ENCODE measurements at regions not wholly inside any gene's neighbourhood (a gene's known extent, or its start where the extent isn't known, plus 50 kb on each side); places are given as distances from the start of the nearest gene placed in this dataset.
"Not testable (repeated sequence)": the region's sequence is repeated elsewhere in the genome, so short reads cannot be mapped to it uniquely, and the experiment has no call there.

DNA sequence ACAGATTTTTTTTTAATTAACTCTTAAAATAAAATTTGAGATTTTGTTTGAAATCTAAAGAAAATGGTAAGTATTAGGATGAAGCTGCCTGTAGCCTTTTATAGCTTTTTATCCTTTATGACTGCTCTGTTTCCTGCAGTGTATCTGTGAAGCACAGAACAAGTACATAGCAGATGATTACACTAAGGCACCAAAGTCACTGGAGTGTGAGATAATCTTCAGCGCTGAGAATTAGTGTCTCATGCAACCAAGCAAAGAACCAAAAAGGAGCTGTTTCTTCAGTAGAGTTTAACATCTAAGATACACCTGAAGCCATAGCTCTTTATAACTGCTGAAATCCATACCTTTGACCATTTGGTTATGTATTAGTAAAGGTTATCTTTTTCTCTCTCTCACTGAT, 1989.8 kb upstream of the PCDH10 start:
- DNase-seq = no peak

DNA sequence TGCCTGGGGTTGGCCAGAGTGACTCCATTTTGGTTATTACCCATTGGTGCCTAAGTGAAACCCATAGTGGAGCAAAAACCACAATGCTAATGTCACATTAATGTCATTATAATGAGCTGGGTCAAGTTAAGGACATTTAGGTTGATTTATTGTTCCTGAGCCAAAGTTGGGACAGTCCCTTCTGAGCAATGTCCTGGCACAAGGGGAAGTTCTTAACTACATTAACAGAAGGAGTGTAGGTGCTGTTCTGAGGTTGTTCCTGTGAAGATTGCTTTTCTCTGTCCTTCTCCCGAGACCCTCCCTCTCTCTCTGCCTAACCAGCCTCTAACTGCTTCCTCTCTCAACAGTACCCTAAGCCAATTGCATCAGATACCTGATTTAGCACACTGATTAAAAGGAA, 1956.8 kb upstream of the PCDH10 start:
- no peak for DNase-seq

DNA sequence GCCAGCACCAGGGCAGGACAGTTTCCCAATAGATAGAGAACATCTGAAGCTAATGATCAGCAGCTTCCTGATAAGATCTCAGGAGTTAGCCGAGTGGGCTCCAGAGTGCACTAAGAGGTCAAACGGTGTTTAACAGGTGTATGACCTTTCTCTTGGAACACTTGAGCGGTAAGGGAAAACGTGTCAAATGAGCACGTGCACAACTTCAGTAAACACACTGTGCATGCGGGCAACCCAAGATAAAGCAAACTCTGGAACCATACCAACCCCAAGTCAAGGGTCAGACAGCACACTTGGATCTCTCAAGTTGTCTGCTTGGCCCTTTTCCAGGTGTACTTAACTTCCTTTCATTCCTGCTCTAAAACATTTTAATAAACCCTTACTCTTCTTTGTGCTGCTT, 1941.5 kb upstream of the PCDH10 start:
- no peak for DNase-seq

DNA sequence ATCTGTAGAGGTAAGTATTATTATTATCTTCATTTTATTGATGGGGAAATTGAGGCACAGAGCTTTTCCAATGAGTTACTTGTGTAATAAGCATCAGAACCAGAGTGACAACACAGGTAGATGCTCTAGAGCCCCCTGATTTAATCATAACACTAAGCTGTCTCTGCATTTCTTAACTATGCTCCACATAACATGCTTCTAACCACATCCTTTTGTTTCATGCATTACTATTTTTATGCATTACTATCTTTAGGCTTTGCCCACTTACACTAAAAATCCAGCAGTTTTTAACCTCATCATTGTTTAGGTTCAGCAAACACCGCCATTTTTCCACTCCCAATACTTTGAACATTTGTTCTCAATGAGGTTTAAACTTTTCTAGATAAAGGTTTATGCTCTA, 1900.8 kb upstream of the PCDH10 start:
- no peak for DNase-seq

DNA sequence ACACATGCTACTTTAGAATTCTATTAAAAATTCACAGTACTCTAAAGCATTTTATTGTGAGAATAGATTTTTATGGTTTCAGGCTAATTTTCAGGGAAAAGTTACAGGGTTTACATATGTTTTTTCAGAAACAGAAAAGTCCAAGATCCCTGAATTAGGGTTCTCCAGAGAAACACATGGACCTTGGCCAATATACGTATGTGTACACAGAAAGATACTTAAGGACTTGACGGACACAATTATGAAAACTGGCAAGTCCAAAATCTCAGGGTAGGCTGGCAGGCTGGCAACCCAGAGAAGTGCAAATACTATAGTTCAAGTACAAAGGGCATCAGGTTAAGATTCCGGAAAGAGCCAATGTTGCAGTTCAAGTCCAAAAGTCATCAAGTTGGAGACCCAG, 1897.8 kb upstream of the PCDH10 start:
- no peak for DNase-seq

DNA sequence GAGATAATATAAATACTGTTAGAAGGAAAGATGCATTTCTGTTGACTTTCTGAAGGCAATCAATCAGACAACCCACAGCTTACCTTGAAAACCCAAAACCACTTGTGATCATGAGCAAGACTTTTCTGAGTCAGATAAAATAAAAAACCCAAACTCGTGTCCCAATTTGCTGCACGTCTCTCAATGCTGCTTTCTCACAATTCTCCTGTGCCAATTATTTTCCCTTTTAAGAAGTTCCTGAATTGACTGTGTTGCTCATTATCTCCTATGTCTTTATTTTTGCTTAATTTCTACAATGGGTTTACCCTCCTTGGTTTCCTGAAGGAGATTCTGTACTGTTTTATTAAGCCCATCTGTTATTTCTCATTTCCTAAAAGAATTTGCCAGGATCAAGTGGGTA, 1891.9 kb upstream of the PCDH10 start:
- DNase-seq = no peak

DNA sequence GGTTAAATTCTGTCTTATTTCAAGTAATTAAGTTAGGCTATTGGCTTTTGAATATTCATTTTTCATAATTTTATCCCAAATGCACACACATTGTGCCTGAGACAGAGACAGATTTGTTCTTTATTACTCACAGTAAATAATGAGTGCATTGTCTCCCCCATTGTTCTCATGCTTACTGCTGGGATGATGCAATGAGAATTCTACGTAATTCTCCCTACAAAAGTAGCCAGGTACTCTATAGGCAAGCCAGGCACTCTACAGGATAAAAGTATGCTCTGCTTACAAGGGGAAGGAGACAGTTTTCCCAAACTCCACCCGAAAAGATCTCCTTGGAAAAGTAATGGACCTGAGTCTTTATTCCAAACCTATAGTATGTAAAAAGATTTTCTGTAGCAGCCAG, 1890.7 kb upstream of the PCDH10 start:
- DNase-seq = no peak

DNA sequence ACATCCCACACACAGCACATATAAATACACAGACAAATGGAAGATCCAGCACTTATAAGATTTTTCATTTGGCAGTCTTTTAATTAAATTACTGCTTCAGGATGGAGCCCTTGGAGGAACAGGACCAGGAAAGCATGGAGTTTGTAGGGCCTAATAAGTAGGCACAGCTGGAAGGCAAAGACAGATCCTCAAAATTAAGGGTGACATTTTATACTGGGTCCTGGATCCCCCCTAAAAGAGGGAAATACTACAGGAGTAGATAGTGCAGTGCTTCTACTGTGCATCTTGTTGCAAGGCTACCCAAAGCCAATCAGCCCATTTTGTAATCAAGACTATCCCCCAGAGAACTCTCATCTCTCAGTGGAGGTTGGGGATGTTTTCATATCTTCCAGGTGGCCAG, 1860.7 kb upstream of the PCDH10 start:
- no peak for DNase-seq

DNA sequence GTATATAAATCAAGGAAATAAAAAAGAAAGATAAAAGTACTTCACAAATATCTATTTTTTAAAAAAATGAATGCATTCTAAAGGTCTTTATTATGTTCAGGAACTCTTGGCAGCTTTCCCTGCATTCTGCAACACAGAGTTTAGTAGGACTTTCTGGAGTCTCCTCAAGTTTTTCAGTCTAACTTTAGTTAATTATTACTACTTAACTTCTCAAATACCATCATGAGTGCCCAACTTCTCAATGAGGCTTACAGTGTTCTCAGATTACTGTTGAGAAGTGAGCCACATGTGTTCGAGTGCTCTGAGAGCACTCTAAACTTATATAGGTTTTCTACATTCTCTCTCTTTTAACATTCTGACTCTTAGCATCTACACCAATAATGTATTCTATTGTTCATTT, 1852.9 kb upstream of the PCDH10 start:
- no peak for DNase-seq

DNA sequence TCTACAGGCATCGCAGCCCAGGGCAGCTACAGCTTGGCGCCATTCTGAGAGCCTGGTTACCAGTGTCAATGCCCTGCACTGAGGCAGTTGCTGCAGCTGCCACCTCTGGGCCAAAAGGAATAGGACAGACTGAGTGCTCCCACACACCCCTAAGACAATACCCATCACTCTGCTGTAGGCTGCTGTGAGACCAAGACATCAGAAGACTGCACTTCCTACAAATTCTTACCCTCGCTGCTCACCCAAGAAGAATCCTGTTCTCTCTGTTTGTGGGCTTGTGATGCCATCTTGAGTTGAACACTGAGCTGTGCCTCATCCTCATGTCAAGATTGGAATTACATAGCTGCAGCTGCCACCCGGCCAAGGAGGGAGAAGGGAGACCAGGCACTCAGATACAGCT, 1847.0 kb upstream of the PCDH10 start:
- no peak for DNase-seq

DNA sequence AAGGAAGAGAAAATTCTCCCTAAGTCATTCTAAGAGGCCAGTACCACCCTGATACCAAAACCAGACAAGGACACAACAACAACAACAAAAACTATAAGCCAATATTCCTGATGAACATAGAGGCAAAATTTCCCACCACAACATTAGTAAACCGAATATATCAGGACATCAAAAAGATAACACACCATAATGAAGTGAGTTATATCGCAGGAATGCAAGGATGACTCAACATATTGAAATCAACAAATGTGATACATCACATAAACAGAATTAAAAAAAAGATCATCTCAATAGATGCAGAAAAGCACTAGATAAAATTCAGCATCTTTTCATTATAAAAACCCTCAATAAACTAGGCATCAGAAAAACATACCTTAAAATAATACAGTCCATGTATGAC, 1844.4 kb upstream of the PCDH10 start:
- DNase-seq = no peak

DNA sequence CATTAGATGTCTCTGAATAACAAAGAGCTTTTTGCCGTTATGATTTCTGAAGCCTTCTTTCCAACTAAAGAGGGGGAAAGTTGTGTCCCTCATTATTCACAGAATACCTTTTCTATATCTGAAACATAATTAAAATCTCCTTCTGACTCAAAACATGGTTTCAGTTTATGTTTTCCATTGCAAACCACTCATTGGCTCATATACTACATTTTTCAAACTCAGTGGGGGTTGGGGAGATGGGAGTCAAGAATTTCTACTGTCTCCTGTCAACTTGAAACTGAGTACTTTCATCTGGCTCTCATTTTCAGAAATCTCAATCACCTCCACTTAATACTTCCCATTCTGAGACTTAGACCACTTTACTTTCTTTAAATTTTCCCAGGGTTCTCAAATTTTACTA, 1839.5 kb upstream of the PCDH10 start:
- DNase-seq = no peak

DNA sequence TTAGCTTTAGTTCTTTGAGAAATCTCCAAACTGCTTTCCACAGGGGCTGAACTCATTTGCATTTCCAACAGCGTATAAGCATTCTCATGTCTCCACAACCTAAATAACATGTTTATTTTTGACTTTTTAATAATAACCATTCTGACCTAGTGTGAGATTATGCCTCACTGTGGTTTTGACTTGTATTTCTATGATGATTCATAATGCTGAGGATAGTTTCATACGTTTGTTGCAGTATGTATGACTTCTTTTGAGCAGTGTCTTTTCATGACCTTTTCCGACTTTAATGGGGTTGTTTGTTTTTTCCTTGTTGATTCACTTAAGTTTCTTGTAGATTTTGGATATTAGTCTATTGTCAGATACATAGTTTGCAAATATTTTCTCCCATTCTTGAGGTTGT, 1833.0 kb upstream of the PCDH10 start:
- no peak for DNase-seq

DNA sequence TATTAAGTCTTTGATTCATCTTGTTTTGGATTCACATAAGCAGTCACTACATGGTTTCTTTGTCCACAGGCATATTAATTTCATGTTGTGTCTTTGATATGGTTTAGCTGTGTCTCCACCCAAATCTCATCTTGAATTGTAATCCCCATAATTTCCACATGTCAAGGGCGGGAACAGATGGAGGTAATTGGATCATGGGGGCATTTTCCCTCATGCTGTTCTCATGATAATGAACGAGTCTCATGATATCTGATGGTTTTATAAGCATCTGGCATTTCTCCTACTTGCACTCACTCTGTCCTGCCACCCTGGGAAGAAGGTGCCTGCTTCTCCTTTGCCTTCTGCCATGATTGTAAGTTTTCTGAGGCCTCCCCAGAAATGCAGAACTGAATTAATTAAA, 1811.2 kb upstream of the PCDH10 start:
- no peak for DNase-seq

DNA sequence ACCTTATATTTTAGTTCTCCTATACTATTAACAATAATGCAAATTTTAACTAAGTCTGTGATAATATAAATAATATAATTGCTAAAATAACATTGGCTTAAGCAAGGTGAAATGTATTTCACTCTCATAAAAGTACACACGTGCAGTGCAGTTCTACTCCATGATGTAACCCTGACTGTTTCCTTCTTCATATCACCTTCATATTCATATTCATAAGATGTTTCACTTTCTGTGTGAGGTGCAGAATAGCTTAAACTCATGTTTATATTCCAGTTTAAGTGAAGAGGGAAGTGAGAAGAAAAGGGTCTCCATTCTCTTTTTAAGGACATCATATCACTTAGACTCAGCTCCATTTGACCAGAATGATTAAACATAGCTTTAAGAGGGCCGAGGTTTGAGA, 1810.0 kb upstream of the PCDH10 start:
- no peak for DNase-seq

DNA sequence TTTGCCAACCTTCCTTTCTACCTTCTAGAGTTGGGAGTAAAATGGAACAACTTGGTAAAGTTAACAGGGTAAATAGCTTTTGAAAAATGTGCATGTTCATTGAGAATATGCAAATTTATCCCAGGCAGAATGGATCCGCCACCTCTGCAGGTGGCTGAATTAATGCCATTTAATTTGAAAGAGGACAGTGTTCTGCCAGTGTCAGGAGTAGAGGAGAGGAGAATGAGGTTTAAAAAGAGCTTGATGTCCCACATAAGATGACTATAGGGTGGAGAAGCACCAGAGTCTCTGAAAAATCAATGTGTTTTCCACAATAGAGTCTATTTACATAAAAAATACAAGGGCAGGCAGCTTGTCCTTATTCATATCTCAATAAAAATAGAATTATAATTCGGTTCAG, 1804.3 kb upstream of the PCDH10 start:
- DNase-seq = no peak

DNA sequence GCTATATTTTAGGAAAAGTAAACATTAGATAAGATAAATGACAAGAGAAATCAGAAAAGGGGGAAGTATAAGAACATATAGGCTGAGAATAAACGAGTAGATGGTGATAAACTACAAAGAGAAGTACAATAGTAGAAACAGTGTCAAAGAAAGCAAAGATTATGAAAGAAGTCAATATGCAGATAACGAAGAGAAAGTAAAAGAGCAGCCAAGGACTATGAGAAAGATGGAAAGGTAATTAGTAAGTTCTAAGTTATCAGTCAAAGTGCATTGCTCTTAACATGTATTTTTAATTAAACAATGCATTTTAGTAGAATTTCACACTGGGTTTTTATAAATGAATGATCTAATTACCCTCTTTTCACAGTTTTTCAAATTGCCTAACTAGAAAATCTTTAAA, 1801.3 kb upstream of the PCDH10 start:
- DNase-seq = no peak

DNA sequence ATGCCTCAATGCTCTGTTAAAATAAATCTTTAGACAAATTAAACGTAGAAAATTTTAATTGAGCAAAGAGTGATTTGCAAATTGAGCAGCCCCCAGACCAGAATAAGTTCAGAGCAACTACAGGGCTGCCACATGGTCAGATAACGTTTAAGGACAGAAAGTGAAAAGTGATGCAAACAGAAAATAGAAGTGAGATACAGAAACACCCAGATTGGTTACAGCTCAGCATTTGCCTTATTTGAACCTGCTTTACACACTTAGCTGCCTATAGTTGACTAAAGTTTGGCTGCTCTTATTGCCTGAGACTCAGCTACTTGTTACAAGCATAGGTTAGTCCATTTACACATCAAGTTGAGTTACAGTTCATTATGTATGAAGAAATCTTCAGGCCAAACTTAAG, 1800.8 kb upstream of the PCDH10 start:
- no peak for DNase-seq

DNA sequence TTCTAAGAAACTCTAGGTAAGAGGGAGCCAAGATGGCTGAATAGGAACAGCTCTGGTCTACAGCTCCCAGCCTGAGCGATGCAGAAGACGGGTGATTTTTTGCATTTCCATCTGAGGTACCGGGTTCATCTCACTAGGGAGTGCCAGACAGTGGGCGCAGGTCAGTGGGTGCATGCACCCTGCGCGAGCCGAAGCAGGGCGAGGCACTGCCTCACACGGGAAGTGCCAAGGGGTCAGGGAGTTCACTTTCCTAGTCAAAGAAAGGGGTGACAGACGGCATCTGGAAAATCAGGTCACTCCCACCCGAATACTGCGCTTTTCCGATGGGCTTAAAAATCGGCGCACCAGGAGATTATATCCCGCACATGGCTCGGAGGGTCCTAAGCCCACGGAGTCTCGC, 1796.7 kb upstream of the PCDH10 start:
- not testable (repeated sequence) for DNase-seq

DNA sequence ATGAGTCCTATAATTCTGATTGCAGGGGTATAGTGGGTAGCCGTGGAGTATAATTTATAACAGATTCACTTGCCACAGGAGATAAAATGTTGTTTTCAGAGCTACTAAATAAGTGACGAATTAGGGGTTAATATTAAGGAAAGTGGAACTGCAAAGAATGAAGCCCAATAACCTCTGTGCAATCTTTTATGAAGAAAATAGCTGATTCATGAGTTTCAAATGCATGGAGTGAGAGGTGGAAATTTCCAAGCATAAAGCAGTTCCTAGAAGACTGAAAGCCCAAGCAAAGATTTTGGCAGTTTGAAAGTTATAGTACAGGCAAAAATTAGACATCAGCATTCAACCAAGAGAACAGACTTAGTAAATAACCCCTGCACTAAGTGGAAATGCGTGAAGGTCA, 1782.4 kb upstream of the PCDH10 start:
- DNase-seq = no peak

DNA sequence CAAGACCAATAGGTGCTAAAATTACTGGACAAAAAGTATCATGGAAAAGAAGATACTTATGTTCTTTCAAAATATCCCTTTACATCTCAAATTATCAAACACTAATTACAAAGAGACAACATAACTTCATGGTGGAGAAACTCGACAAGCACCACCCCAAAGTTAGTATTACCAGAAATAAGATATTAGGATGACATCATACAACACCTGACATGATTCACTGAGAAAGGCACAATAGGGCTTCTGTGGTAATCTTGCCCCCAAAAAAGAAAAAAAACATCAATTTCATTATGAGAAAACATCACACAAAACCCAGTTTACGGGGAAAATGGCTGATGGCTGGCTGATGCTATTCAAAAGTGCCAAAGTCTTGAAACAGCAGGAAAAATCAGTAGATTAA, 1781.7 kb upstream of the PCDH10 start:
- DNase-seq = no peak

DNA sequence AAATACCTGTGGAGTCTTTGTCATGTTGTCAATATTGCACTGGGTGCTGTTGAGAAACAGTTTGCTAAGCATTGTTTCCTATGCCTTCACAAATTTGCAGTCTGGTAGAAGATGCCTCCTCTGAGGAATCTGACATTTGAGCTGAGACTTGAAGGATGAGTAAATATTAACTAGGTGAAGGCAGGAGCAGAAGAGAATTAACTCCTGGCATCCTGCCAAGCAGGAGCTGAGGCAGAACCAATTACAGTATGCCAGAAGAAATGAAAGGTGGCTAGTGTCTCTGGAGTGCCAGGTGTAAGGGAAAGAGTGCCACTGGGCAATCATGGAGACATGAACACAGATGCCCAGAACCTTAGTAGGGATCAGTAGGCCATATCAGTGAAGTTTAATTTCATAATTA, 1778.2 kb upstream of the PCDH10 start:
- DNase-seq = no peak

DNA sequence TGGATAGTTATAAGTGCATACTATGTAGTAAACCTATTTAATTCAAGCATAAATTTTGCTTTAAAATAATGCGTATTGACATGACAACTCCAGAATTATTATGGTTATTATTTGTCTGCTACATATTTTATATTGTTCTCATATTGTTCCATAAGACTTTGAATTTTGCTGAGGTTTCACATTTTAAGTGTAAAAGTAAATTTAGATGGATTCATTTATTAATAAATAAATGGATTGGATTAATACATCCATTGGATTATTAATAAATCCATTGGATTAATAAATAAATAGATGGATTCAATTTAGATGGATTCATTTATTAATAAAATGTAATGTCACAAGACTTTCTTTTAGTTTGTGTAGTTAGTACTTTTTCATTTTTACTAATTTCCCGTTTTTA, 1768.0 kb upstream of the PCDH10 start:
- DNase-seq = no peak

DNA sequence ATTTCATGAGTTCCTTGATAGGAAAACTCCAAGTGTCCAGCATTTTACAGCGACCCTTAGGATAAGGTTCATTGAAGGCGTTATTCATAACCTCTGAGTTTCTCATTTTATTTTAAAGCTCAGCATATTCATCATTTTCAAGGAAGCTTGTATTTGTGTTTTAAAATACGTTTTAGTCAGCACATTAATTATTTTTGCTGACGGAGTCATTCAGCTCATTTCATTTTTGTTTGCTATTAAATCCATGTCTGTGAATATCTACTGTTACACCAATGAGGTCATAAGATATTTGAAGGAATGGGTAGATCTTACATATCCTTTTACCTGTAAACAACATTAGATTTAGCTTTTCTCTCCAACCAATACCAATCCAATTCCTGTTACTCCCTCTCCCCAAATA, 1766.3 kb upstream of the PCDH10 start:
- no peak for DNase-seq

DNA sequence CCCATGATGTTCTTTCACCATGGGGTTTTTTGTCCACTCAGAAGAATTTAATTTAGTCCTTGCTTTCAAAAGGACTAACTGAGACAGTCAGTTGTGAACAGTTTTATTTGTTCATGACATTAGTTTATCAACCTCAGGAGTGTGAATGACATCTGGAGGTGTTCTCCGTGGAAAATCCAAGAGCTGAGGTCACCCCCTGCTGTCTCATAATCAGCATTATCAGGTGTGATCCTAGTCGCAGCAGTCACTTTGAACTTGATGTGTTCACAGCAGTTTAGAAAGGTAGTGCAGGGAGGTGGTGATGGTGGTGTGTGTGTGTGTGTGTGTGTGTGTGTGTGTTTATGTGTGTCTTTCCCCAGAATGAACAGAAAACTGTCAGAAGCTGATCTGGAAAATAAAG, 1760.8 kb upstream of the PCDH10 start:
- DNase-seq = no peak

DNA sequence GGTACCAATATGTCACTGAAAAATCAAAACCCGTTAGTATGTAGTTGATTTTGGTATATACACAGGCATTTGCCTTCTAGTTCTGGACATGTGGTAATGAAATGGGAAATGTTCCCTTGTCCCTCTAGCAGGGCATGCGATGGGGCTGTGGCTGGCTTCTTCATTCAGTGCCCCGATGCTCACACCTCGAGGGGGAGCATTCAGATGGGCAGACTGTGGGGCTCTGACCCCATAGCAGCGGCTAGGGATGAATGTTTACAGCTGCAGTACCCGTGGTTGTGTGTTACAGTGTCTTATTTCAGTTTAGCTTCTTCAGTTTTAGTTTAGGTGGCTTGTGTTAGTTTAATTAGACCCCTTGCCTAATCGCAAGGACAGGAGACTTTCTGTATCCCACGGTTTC, 1741.0 kb upstream of the PCDH10 start:
- no peak for DNase-seq

DNA sequence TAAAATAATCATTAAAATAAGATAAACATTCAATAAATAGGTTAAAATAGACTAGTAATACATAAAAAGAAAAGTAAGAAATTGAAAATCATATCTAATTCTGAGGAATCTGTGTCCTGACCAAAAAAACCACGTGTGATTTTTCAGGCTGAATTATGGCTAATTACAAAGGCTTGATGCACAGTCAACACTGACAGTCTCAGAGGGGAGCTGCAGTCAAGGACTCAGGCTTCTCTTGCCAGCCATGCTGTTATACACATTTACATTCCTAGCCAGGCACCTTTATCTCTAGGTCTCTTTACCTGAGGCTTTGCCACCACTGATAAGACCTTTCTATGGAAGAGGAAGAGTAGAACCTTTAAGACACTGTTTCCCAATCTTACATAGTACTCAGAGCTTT, 1737.7 kb upstream of the PCDH10 start:
- no peak for DNase-seq
